Nucleus accumbens (tissue), 56 donors: ENCODE measurements at regions not wholly inside any gene's neighbourhood (a gene's known extent, or its start where the extent isn't known, plus 50 kb on each side); places are given as distances from the start of the nearest gene placed in this dataset.
"Not testable (repeated sequence)": the region's sequence is repeated elsewhere in the genome, so short reads cannot be mapped to it uniquely, and the experiment has no call there.

Experiments
- DNase-seq, 56 donors: peaks; one replicate each; lab custom pipeline; 2025; lab: John Stamatoyannopoulos, UW

DNA sequence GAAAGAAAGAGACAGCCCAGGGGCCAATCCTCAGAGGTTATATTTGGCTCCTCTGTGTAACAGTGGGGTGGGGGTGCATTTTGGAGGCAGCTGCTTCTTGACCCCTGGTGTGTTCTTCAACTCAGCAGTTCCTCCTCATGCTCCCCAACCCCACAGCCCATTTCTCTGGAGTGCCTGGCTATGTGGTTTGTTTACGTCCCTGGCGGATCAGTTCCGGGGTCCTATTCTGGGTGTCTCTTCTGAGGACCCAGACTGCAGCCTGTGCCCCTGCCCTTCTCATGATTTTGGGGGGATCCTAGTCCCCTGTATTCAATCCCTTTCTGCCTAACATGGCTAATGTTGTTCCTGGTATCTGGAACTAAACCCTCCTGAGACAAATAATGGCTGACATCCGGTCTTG, 70.5 kb upstream of the SULF2 start:
- no peak for DNase-seq

DNA sequence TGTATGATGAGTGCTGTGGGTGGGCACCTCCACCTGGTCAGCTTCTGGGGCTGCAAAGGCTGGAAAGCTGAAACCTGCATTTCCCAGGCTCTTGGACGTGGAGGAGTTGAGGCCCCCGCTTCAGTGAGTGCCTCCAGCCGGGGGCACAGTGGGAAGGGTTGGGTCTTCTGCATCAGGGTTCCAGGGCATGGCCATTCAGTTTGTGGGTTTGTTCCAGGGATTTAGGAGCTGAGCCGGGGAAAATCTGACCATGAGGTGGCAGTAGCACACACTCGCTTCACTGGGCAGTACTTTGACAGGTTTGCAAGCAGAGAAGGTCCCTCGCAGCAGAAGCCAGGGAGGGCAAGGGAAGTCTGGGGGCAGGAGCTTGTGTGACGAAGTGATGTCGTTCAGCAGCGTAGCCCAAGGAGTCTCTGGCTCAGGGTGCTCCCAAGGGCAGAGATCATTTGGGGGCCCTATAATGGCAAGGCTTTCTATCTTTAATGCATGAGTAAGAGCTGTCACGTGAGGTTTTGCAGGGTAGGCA, 69.5 kb upstream of the SULF2 start:
- DNase-seq = no peak

DNA sequence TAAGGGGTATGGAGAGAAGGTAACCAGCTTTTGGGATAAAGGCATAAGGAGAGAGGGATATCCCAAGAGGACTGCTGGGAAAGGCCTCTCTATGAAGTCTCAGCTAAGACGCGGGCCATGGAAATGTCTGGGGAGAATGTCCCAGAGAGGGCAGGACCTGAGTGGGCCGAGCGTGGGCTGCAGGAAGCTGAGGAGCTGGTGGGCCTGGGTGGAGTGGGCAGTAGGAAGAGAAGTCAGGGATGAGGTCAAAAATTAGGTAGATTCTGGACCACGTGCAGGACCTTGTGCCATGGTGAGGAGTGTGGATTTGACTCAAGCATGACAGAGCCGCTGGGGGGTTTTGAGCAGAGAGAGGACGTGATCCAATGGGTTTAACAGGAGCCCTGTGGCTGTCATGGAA, 66.5 kb upstream of the SULF2 start:
- no peak for DNase-seq

DNA sequence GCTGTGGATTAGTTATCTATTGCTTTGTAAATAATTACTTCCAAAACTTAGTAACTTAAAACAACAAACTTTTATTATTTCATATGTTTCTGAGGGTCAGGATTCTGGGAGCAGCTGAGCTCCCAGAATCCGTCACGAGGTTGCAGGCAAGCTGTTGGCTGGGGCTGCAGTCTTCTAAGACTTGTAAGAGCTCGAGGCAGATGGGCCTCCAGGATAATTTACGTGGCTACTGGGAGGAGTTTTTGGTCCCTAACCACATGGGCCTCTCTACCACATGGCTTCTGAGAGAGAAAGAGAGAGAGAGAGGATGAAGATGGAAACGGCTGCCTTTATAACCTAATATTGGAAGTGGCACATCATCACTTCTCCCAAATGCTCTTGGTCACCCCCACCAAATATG, 64.9 kb upstream of the SULF2 start:
- DNase-seq = no peak

DNA sequence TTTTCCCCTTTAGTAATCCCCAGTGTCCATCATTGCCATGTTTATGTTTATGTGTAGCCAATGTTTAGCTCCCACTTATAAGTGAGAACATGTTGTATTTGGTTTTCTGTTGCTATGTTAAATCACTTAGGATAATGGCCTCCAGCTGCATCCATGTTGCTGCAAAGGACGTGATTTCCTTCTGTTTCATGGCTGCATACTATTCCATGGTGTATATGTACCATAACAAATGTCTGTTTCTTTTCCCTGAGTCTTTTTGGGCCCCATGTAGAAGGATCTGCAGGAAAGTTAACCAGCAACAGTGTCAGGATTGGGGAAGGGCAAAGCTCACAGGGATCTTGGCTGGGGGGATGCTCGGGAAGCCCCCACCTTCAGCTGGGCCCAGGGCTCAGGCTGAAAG, 64.3 kb upstream of the SULF2 start:
- no peak for DNase-seq

DNA sequence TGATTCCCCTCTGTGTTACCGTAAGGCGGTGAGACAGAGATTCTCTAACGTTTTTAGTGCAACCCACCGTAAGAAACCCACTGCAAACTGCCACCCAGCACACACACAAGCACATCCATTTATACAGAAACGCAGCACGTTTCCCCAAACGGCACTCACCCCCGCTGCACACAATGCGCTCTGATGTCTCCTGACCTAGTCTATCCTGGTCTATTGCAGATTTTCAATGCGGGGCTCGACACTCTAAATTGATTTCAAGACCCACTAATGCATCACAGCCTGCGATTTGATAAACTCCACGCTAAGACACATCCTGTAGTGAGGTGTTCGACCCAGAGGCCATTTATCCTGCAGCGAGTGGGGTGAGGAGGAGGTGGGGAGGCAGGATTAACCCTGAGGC, 63.7 kb upstream of the SULF2 start:
- no peak for DNase-seq

DNA sequence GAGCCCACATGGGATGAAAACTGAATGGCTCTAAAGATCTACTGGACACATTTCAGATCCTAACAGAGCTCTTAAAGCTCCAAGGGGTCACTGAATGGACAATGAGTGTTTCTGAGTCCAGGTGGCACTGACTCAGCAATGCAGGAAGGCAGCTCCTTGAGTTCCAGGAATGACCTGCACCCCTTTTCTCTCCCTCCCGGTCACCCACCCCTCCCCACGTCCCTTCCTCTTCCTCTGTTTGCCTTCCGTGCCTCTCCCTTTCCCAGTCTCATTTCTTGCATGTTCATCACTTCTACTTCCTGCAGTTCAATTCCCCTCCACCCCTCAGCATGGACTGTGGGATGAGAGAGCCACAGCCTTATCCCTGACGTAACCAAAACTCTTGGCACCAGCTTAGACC, 63.3 kb upstream of the SULF2 start:
- not testable (repeated sequence) for DNase-seq

DNA sequence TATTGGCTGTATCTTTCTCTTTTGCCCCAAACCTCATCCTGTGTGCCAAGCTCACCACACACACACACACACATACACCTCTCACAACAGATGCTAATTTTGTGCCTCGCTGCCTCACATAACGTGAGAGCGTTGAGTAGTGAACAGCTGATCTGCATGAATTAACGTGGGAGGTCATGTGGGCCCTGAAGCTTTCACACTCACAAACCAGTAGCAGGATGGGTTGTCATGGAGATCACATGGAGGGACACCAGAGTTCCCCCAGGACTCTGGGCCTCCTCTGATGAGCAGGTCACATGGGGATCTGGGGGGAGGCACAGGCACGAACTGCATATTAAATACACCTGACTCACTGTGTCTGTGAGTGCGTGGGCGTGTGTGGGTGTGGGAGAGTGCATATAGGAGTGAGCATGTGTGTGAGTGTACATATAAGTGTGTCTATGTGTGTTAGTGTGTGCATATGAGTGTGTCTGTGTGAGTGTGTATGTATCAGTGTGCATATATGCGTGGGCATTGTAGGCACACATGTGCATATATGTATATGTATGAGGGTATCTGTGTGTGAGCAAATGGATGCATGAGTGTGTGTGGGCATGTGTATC, 62.7 kb upstream of the SULF2 start:
- peak in 16 of 56 donors; percentile 9 to 54 (median 24) for DNase-seq

DNA sequence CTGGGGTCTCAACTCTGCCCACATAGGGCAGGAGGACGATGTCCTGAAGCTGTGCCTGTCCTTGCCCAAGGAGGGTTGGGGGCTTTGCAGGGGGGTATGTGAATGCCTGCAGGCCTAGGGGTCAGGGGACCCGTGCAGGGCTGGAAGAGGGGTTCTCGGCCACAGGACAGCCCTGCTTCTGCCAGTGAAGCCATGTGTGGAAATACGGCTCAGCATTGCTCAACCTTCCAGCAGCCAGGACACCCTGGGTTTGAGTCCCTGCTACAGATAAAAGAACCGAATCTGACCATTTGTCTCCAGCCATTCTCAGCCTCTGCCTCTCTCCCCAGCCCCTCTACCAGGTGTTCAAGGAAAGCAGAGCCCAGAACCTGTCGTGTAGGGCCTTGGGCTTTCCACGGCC, 61.9 kb upstream of the SULF2 start:
- DNase-seq = not testable (repeated sequence)

DNA sequence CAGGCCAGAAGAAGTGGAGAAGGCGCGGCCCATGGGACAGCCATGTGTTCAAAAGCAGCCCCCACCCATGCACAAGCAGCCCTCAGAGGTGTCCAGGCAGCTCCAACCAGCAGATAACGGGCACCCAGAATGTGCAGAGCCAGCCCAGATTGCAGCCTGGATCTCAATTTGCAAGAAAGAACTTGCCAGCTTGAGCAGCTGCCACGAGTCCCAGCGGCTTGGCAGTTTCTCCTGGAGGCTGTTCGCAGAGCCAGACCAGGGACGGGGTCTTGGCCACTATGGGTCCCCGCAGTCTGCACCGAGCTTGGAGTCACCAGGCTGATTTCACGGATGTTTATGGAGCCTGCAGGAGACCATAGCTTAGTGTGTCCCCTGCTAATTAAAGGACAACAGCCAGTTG, 61.4 kb upstream of the SULF2 start:
- DNase-seq = peak in 20 of 56 donors; percentile 3 to 50 (median 13)

DNA sequence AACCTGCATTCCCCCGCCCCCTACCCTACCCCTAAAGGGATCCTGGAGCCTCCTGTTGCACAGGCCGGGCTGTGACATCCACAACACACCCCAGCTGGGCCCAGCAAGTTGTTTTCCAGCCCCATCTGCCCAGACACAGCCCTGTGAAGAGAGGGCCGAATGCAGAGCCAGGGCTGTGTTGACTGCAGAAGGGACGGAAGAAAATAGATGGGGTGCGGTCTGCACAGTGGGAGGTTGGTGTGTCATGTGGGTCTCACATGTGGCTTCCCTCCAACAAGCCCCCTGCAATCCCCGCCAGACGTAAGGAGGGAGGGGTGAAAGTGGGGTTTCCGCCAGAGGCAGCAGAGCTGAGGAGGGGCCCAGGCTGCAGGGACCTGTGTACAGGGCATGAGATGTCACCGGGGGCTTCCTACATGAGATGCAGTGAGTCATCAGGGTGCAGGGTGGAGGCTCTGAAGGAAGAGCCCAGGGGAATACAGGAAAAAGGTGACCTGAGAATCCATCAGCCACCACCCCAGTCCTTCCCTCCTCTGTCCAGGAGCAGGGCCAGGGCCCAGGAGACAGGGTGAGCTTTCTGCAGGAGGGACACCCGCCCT, 60.2 kb upstream of the SULF2 start:
- not testable (repeated sequence) for DNase-seq

DNA sequence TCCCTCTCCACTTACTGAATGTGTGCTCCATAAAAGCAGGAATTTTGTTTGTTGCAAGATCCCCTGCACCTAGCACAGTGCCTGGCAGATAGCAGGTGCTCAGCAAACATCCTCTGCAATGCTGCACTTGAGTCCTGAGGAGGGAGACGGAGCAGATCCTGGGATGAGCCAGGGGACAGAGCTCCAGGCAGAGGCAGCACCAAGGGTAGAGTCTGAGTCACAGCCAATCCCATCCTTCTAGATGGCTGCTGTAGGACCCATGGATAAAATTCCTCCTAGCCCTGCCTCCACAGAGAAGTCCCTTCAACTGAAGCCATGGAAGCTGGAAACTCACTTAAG, 59.3 kb upstream of the SULF2 start:
- DNase-seq = not testable (repeated sequence)

DNA sequence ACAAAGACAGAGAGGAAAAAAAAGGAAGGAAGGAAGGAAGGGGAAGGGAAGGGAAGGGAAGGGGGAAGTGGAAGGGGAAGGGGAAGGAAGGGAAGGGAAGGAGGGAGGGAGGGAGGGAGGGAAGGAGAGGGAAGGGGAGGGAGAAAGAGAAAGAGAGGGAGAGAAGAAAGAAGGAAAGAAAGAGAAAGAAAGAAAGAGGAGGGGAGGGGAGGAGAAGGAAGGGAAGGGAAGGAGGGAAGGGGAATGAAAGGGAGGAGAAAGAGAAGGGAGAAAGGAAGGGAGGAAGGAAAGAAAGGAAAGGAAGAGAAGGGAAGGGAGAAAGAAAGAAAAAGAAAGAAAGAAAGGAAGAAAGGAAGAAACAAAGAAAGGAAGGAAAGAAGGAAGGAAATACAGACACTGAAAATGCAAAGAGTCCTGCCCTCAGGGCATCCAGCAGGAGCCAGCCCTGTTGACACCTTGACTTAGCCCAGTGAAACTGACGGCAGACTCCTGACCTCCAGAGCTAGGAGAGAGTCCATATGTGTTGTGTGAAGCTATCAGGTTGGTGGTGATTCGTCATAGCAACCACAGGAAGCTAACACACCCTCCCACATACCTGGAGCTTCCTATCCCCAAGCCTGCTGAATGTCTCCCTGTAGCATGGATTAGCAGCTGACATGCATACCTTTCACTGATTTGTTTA, 58.7 kb upstream of the SULF2 start:
- no peak for DNase-seq

DNA sequence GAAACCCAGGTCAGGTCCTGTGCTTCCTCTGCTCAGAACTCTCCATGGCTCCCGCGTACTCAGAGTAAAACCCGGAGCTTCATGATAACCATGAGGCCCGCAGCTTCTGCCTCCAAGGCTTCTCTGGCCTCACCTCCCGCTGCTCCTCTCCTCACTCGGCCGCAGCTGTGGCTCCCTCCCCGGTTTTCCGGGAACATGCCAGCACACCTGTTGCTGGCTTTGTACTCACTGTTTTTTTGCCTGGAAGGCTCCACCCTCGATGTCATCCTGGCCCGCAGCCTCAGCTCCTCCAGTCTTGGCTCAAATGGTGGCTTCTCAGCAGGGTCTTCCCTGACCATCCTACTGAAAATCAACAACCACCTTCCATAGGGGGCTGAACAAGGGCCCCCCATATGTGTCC, 57.7 kb upstream of the SULF2 start:
- DNase-seq = not testable (repeated sequence)

DNA sequence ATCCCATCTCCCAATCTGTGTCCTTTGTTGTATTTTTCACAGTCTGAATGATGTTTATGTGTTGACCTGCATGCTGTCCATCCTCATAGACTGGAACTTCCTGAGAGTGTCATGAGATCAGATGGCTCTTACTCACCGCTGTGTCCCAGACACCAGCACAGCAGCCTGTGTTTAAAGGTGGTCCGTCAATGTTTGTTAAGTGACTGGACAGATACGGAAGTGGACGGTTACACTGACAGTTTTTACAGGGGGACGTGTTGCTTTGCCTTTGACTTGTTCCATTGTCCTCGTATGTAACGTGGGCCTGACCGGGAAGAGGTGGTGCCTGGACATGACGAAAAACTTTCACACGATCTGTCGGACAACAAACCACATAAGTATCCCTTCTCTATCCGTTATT, 56.7 kb upstream of the SULF2 start:
- DNase-seq = not testable (repeated sequence)

DNA sequence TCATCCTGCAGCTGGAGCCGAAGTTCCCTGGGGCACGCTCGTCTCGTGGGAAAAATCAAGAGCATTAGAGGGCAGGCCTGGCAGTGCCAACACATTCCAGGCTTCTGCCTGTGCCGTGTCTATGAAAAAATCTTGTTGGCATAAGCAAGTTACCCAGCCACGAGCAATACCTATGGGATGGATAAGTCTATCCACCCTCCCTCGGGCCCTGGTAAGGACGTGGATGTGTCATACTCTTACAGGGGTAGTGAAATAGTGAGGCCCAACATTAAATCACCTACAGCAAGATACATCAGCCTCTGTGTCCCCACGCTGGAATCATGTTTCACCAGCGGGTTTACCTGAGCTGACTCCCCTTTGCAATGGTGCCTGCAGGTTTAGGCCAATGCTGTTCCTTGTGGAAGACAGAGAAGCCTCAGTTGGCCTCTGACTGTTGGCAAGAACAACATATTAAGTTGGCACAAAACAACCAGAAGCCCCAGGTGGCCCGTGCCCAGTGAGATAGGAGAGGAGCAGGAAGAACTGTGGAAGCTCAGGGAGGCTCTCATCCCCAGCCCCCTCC, 51.1 kb upstream of the SULF2 start:
- DNase-seq = not testable (repeated sequence)
